ENCODE measurements at regions not wholly inside any gene's neighbourhood (a gene's known extent, or its start where the extent isn't known, plus 50 kb on each side); places are given as distances from the start of the nearest gene placed in this dataset.

- no peaks in the 10 kb centered on the region for H3K79me2 ChIP-seq (ENCODE audit: low read length)
- no peak overlapping the region for H3K9ac ChIP-seq (ENCODE audit: low read length)
- peak overlapping the region; percentile 29 for H3K4me3 ChIP-seq (ENCODE audit: low read length)
- H2AFZ ChIP-seq (ENCODE audit: low read depth, low read length), result no peak overlapping the region
- H4K20me1 ChIP-seq (ENCODE audit: insufficient read depth, low read length), result no peaks in the 10 kb centered on the region
- no peaks in the 10 kb centered on the region for H3K36me3 ChIP-seq (replicated peaks; ENCODE audit: low read depth, low read length)
- H3K9me3 ChIP-seq (ENCODE audit: insufficient read depth, low read length), result no peaks in the 10 kb centered on the region
- no peak for TF ChIP-seq EZH2phosphoT487 (IDR thresholded peaks at IDR 0.05; ENCODE audit: low read depth)
- TF ChIP-seq, protein P1, sequence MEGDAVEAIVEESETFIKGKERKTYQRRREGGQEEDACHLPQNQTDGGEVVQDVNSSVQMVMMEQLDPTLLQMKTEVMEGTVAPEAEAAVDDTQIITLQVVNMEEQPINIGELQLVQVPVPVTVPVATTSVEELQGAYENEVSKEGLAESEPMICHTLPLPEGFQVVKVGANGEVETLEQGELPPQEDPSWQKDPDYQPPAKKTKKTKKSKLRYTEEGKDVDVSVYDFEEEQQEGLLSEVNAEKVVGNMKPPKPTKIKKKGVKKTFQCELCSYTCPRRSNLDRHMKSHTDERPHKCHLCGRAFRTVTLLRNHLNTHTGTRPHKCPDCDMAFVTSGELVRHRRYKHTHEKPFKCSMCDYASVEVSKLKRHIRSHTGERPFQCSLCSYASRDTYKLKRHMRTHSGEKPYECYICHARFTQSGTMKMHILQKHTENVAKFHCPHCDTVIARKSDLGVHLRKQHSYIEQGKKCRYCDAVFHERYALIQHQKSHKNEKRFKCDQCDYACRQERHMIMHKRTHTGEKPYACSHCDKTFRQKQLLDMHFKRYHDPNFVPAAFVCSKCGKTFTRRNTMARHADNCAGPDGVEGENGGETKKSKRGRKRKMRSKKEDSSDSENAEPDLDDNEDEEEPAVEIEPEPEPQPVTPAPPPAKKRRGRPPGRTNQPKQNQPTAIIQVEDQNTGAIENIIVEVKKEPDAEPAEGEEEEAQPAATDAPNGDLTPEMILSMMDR (IDR thresholded peaks at IDR 0.05; ENCODE audit: low read depth, low read length), result no peak
- peaks cover 16% of the 10 kb centered on the region for H3K27me3 ChIP-seq (ENCODE audit: low read depth, low read length)
- H3K4me1 ChIP-seq (ENCODE audit: low read length), result peaks cover 19% of the 10 kb centered on the region
- H3K4me2 ChIP-seq (ENCODE audit: low read length), result peak overlapping the region; percentile 57
- no peak overlapping the region for H3K27ac ChIP-seq (ENCODE audit: low read length)
Observed at GRCh38 chr12:111170543-111170942, 198.4 kb downstream of the PHETA1 start.

- H3K4me3 ChIP-seq (ENCODE audit: low read length), result no peak overlapping the region
- H2AFZ ChIP-seq (ENCODE audit: low read depth, low read length), result no peak overlapping the region
- no peaks in the 10 kb centered on the region for H4K20me1 ChIP-seq (ENCODE audit: insufficient read depth, low read length)
- H3K27me3 ChIP-seq (ENCODE audit: low read depth, low read length), result peaks cover 7% of the 10 kb centered on the region; the same call in 1 of the 2 replicates
- H3K9ac ChIP-seq (ENCODE audit: low read length), result no peak overlapping the region
- H3K79me2 ChIP-seq (ENCODE audit: low read length), result no peaks in the 10 kb centered on the region
- no peak for TF ChIP-seq EZH2phosphoT487 (IDR thresholded peaks at IDR 0.05; ENCODE audit: low read depth)
- TF ChIP-seq, protein P1 (IDR thresholded peaks at IDR 0.05; ENCODE audit: low read depth, low read length), result no peak
- H3K4me1 ChIP-seq (ENCODE audit: low read length), result peaks cover 19% of the 10 kb centered on the region
- H3K4me2 ChIP-seq (ENCODE audit: low read length), result no peak overlapping the region
- H3K36me3 ChIP-seq (replicated peaks; ENCODE audit: low read depth, low read length), result no peaks in the 10 kb centered on the region
- H3K9me3 ChIP-seq (ENCODE audit: insufficient read depth, low read length), result no peaks in the 10 kb centered on the region
- H3K27ac ChIP-seq (ENCODE audit: low read length), result no peak overlapping the region
Observed at GRCh38 chr12:111169456-111169855, 199.4 kb downstream of the PHETA1 start.

GRCh38 chr12:111169032-111169431 is 199.9 kb downstream of the PHETA1 start:
- Histone ChIP-seq H3K27ac (ENCODE audit: low read length) (no peak overlapping the region), H3K36me3 (replicated peaks; ENCODE audit: low read depth, low read length) (no peaks in the 10 kb centered on the region), H3K79me2 (ENCODE audit: low read length) (no peaks in the 10 kb centered on the region), H2AFZ (ENCODE audit: low read depth, low read length) (no peak overlapping the region), H3K4me3 (ENCODE audit: low read length) (no peak overlapping the region), H3K4me1 (ENCODE audit: low read length) (peaks cover 19% of the 10 kb centered on the region), H3K27me3 (ENCODE audit: low read depth, low read length) (peaks cover 5% of the 10 kb centered on the region; the same call in 1 of the 2 replicates), H3K9me3 (ENCODE audit: insufficient read depth, low read length) (no peaks in the 10 kb centered on the region), H3K4me2 (ENCODE audit: low read length) (no peak overlapping the region), H4K20me1 (ENCODE audit: insufficient read depth, low read length) (no peaks in the 10 kb centered on the region), H3K9ac (ENCODE audit: low read length) (no peak overlapping the region)
- no peak for TF ChIP-seq EZH2phosphoT487 (IDR thresholded peaks at IDR 0.05; ENCODE audit: low read depth)
- TF ChIP-seq, protein P1 (IDR thresholded peaks at IDR 0.05; ENCODE audit: low read depth, low read length), result no peak

DNA sequence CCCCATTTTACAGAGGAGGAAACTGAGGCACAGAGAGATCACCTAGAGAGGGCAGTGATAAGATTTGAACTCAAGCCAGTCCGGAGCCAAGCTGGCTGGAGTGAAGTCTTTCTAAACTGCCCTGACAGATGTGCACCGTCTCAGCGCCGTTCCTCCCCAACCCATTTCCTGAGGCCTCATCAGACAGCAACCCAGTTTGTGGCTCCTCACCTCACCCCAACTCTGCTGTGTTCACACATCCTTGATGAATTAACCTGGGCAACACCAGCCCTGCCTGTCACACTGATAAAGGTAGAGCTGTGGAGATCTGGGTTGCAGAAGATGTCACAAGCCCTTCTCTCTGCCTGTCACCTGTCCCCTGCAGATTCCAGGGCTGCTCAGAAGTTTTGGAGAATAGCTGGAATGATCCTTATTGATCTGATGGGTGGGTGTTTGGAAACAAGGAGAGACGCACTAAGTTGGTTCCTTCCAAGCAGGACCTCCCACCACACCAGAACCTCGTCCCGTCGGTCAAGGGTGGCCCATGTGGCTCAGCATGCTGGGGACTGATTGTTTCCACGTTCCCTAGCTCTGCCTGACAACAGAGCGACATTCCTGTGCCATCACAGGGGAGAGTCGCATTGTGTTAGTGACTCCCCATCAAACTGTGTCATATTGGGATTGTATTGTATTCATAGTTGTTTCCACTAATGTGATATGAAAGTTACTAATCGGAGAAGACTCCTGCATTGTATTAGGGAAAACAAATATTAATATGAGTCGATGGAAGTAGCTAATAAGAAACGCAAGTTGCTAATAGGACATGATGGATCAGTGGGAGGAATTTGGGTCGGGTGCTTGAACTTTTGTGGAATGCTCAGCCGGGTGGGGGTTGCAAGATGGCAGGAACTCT is 200.6 kb downstream of the PHETA1 start:
- Histone ChIP-seq H4K20me1 (ENCODE audit: insufficient read depth, low read length) (no peaks in the 10 kb centered on the region), H3K4me2 (ENCODE audit: low read length) (no peak overlapping the region), H3K27ac (ENCODE audit: low read length) (no peak overlapping the region), H3K27me3 (ENCODE audit: low read depth, low read length) (peaks cover 4% of the 10 kb centered on the region; the same call in 1 of the 2 replicates), H3K79me2 (ENCODE audit: low read length) (no peaks in the 10 kb centered on the region), H3K4me3 (ENCODE audit: low read length) (no peak overlapping the region), H2AFZ (ENCODE audit: low read depth, low read length) (no peak overlapping the region), H3K36me3 (replicated peaks; ENCODE audit: low read depth, low read length) (no peaks in the 10 kb centered on the region), H3K9me3 (ENCODE audit: insufficient read depth, low read length) (no peaks in the 10 kb centered on the region), H3K9ac (ENCODE audit: low read length) (no peak overlapping the region), H3K4me1 (ENCODE audit: low read length) (peaks cover 19% of the 10 kb centered on the region)
- no peak for TF ChIP-seq EZH2phosphoT487 (IDR thresholded peaks at IDR 0.05; ENCODE audit: low read depth)
- TF ChIP-seq, protein P1 (IDR thresholded peaks at IDR 0.05; ENCODE audit: low read depth, low read length), result no peak

All from OCI-LY3 (cell line).